Activated CD4-positive, alpha-beta T cell treated with anti-CD3 and anti-CD28 coated beads, Interleukin-2, amount 50 U/mL, for 48 hours (primary cell): ENCODE measurements at regions not wholly inside any gene's neighbourhood (a gene's known extent, or its start where the extent isn't known, plus 50 kb on each side); places are given as distances from the start of the nearest gene placed in this dataset.
"Not testable (repeated sequence)": the region's sequence is repeated elsewhere in the genome, so short reads cannot be mapped to it uniquely, and the experiment has no call there.

Source experiments
- DNase-seq, 2 experiments: peaks; one replicate each; pipeline ENCODE4 v3.0.0-alpha.2; 2020

- no peak for DNase-seq
These were observed 94.8 kb upstream of the UXS1 start for GRCh38 chr2:106288873-106289272.

GRCh38 chr2:106285237-106285829 is 91.2 kb upstream of the UXS1 start:
- DNase-seq: no peak

- DNase-seq: no peak
These were observed 90.6 kb upstream of the UXS1 start for GRCh38 chr2:106284691-106285202.

GRCh38 chr2:106284255-106284654 is 90.2 kb upstream of the UXS1 start:
- DNase-seq: no peak

GRCh38 chr2:106283228-106284152 is 89.4 kb upstream of the UXS1 start:
- DNase-seq: not testable (repeated sequence)

GRCh38 chr2:106282462-106283170 is 88.5 kb upstream of the UXS1 start:
- DNase-seq: no peak

- not testable (repeated sequence) for DNase-seq
These were observed 87.9 kb upstream of the UXS1 start for GRCh38 chr2:106281907-106282430.

- DNase-seq: no peak
These were observed 86.8 kb upstream of the UXS1 start for GRCh38 chr2:106280722-106281446.

GRCh38 chr2:106280224-106280623 is 86.1 kb upstream of the UXS1 start:
- no peak for DNase-seq

GRCh38 chr2:106278112-106278876 is 84.2 kb upstream of the UXS1 start:
- DNase-seq: no peak

- DNase-seq: no peak
These were observed 83.3 kb upstream of the UXS1 start for GRCh38 chr2:106277426-106277825.

GRCh38 chr2:106275971-106276370 is 81.9 kb upstream of the UXS1 start:
- no peak for DNase-seq

GRCh38 chr2:106274668-106275067 is 80.6 kb upstream of the UXS1 start:
- DNase-seq: no peak

- DNase-seq: no peak
These were observed 78.2 kb upstream of the UXS1 start for GRCh38 chr2:106272216-106272807.

GRCh38 chr2:106270471-106270891 is 76.4 kb upstream of the UXS1 start:
- DNase-seq: no peak

GRCh38 chr2:106269591-106270291 is 75.6 kb upstream of the UXS1 start:
- peak; percentile 26 to 41 for DNase-seq

GRCh38 chr2:106267997-106268396 is 73.9 kb upstream of the UXS1 start:
- DNase-seq: no peak

GRCh38 chr2:106261871-106262321 is 67.8 kb upstream of the UXS1 start:
- DNase-seq: no peak

- DNase-seq: not testable (repeated sequence)
These were observed 64.8 kb upstream of the UXS1 start for GRCh38 chr2:106258859-106259258.

GRCh38 chr2:106257830-106258229 is 63.7 kb upstream of the UXS1 start:
- no peak for DNase-seq
